WTC11 (cell line): ENCODE measurements at regions not wholly inside any gene's neighbourhood (a gene's known extent, or its start where the extent isn't known, plus 50 kb on each side); places are given as distances from the start of the nearest gene placed in this dataset.

ENCODE experiments used
- CBFB ChIP-seq: sonication (generic); formaldehyde crosslinking; IDR thresholded peaks from 2 replicates; pipeline ENCODE4 v1.8.1; 2022; ENCODE audit warnings: mild to moderate bottlenecking, low read depth, missing genetic modification reagents
- E2F1 ChIP-seq: sonication (generic); formaldehyde crosslinking; IDR thresholded peaks from 2 replicates; pipeline ENCODE4 v1.8.0; 2022; ENCODE audit warnings: mild to moderate bottlenecking, missing genetic modification reagents
- ELF4 ChIP-seq: sonication (generic); formaldehyde crosslinking; IDR thresholded peaks from 2 replicates; pipeline ENCODE4 v1.8.1; 2022; ENCODE audit warnings: low read depth, mild to moderate bottlenecking, moderate library complexity, missing genetic modification reagents
- MAX ChIP-seq: sonication (generic); formaldehyde crosslinking; IDR thresholded peaks from 2 replicates; pipeline ENCODE4 v1.8.0; 2022; ENCODE audit warnings: mild to moderate bottlenecking, missing genetic modification reagents
- NR1H2 ChIP-seq: sonication (generic); formaldehyde crosslinking; IDR thresholded peaks from 2 replicates; pipeline ENCODE4 v1.9.0; 2021; ENCODE audit warnings: mild to moderate bottlenecking, moderate library complexity, missing genetic modification reagents
- NR2C2 ChIP-seq: sonication (generic); formaldehyde crosslinking; IDR thresholded peaks from 2 replicates; pipeline ENCODE4 v1.8.0; 2022; ENCODE audit warnings: mild to moderate bottlenecking, missing genetic modification reagents
- NR3C1 ChIP-seq: sonication (generic); formaldehyde crosslinking; conservative IDR thresholded peaks from 2 replicates; pipeline ENCODE4 v1.8.1; 2023; ENCODE audit warnings: low read depth, mild to moderate bottlenecking, missing genetic modification reagents
- TEAD1 ChIP-seq: sonication (generic); formaldehyde crosslinking; IDR thresholded peaks from 2 replicates; pipeline ENCODE4 v1.8.0; 2022; ENCODE audit warnings: mild to moderate bottlenecking, missing genetic modification reagents
- ZNF219 ChIP-seq: sonication (generic); formaldehyde crosslinking; IDR thresholded peaks from 2 replicates; pipeline ENCODE4 v1.8.0; 2023; ENCODE audit warnings: missing genetic modification reagents, mild to moderate bottlenecking, borderline replicate concordance
- ZNF416 ChIP-seq: fragments of 250-450 bp; sonication (Bioruptor Pico); IDR thresholded peaks from 2 replicates; pipeline ENCODE4 v1.9.0; 2021; ENCODE audit warnings: mild to moderate bottlenecking, inconsistent platforms
- TF ChIP-seq, protein P1 (sequence below): sonication (generic); formaldehyde crosslinking; conservative IDR thresholded peaks from 2 replicates; pipeline ENCODE4 v1.8.1; 2022; ENCODE audit warnings: mild to moderate bottlenecking, missing genetic modification reagents
- TF ChIP-seq, protein P2 (sequence below): fragments of 200-600 bp; IDR thresholded peaks from 2 replicates; pipeline ENCODE4 v1.8.0; 2022; ENCODE audit warnings: antibody characterized with exemption
- TF ChIP-seq, protein P3 (sequence below): sonication (generic); formaldehyde crosslinking; IDR thresholded peaks from 2 replicates; pipeline ENCODE4 v1.8.1; 2023; ENCODE audit warnings: mild to moderate bottlenecking, missing genetic modification reagents, moderate library complexity

GRCh38 chr4:120549011-120549570 lies 373.4 kb downstream of the PRDM5 start:
- TF ChIP-seq, protein P1, sequence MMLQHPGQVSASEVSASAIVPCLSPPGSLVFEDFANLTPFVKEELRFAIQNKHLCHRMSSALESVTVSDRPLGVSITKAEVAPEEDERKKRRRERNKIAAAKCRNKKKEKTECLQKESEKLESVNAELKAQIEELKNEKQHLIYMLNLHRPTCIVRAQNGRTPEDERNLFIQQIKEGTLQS (CRISPR knock-in tag), result no peak
- TF ChIP-seq ZNF219 (CRISPR knock-in tag), result no peak
- TF ChIP-seq, protein P2, sequence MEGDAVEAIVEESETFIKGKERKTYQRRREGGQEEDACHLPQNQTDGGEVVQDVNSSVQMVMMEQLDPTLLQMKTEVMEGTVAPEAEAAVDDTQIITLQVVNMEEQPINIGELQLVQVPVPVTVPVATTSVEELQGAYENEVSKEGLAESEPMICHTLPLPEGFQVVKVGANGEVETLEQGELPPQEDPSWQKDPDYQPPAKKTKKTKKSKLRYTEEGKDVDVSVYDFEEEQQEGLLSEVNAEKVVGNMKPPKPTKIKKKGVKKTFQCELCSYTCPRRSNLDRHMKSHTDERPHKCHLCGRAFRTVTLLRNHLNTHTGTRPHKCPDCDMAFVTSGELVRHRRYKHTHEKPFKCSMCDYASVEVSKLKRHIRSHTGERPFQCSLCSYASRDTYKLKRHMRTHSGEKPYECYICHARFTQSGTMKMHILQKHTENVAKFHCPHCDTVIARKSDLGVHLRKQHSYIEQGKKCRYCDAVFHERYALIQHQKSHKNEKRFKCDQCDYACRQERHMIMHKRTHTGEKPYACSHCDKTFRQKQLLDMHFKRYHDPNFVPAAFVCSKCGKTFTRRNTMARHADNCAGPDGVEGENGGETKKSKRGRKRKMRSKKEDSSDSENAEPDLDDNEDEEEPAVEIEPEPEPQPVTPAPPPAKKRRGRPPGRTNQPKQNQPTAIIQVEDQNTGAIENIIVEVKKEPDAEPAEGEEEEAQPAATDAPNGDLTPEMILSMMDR, result no peak
- TF ChIP-seq E2F1 (CRISPR knock-in tag), result no peak
- TF ChIP-seq NR2C2 (CRISPR knock-in tag), result no peak
- no peak for TF ChIP-seq ZNF416 (CRISPR knock-in tag)
- no peak for TF ChIP-seq MAX (CRISPR knock-in tag)
- TF ChIP-seq CBFB, result no peak
- no peak for TF ChIP-seq NR3C1 (CRISPR knock-in tag)
- TF ChIP-seq ELF4 (CRISPR knock-in tag), result no peak
- TF ChIP-seq, protein P3, sequence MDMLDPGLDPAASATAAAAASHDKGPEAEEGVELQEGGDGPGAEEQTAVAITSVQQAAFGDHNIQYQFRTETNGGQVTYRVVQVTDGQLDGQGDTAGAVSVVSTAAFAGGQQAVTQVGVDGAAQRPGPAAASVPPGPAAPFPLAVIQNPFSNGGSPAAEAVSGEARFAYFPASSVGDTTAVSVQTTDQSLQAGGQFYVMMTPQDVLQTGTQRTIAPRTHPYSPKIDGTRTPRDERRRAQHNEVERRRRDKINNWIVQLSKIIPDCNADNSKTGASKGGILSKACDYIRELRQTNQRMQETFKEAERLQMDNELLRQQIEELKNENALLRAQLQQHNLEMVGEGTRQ (CRISPR knock-in tag), result no peak
- no peak for TF ChIP-seq NR1H2
- no peak for TF ChIP-seq TEAD1 (CRISPR knock-in tag)
